Activated naive CD4-positive, alpha-beta T cell treated with anti-CD3 and anti-CD28 coated beads, Interleukin-2, amount 50 U/mL, for 16 hours (primary cell): ENCODE measurements at regions not wholly inside any gene's neighbourhood (a gene's known extent, or its start where the extent isn't known, plus 50 kb on each side); places are given as distances from the start of the nearest gene placed in this dataset.

Experiments used
- DNase-seq: peaks from one replicate; pipeline ENCODE4 v3.0.0-alpha.2; 2020

DNA sequence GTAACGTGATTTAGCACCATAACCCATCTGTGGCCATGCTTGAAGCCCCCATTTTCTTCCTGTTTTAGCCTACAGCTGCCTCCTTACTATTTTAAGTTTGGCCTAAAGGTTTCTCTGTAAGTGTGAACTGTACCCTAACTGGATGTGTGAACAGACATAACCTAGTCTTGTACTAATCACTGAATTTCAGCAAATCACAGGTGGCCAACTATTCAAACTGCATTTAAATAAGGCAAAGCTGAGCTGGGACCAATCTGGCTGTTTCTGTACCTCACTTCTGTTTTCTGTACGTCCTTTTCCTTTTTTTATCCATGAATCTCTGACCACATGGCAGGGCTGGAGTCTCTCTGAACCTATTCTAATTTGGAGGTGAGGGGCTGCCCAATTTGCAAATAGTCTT, 452.7 kb upstream of the HS6ST1 start:
- no peak for DNase-seq

DNA sequence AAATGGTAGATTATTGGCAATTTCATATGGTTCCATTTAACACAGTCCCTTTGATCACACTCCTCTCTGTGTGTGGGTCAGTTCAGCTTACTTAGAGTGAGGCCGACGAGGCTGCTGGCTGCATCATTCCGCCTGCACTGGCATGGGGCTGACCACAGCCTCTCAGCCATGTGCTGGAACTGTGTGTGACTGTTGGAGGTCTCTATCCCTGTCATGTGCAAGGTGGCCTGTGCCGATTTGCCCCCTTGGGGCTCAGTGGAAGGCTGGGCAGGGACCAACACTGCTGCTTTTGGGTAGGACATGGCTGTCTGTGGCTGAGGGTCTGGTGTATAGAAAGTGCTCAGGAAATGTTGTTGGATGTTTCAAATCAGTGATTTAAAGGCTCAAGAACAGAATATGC, 454.0 kb upstream of the HS6ST1 start:
- no peak for DNase-seq

DNA sequence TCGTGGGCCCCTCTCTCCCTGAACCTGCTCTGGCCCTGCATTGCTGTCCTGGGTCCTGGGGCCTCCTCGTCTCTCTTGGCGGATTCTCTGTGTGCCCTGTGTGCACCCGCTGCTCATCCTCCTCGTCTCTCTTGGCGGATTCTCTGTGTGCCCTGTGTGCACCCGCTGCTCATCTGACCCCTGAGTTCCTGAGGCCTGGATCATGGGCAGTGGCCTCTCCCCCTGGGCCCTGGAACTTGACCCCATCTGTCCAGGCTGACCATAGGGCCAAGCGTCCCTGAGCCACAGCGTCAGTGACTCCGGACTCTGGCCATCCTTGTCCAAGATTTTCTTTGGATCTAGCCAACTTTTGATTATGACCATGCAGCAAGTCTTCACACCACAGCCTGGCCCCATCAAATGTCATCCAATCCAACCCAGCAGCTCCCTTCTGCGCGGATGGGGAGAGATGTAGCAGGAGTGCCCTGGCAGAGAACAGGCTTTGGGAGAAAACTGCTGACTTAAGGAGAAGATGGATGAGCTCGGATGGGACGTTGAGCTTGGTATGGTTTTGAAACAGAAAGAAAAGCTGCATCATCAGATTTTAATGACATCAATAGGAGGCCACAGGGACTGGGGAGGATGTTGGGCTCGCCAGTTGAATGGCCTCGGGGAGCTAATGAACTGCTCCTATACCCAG, 455.1 kb upstream of the HS6ST1 start:
- DNase-seq, result no peak

DNA sequence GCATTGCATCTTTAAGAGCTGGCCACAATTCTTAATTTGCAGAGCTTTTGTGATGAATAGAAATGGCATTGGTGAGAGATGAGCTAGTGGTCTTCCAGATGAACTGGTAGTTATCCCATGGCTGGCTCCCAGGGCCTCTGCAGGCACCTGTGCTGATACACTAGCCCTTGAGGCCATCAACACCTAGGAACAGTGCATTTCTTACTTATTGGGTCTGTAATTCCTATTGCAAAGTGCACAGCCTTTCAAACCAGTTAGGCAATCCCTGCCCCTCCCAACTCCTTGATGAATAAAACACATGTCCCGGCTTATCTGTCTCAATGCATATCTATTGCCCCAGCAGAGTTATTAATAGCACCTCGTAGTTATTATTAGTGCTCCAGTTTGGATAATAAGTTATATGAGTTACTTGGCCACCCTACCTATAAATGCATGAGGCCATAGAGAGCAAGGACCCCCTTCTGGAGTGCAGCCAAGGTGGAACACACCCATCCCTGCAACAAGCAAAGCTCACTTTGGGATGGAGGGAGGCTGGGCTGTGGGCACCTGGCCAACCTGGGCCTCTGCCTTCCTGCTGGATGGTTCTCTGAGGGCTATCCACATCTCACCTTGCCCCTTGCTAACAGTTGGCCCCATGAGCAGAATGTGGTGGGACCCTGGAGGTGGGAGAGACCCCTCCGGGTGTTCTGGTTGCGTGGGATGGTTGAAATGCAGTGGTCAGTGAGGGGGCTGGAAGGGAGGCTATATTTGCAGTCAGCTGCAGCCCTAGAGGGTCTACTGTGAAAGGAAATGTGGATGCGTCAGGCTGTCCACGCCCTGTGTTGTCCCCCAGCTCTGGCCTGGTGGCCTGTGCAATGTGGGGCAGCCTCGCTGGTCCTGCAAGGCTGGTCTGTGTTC, 455.9 kb upstream of the HS6ST1 start:
- no peak for DNase-seq

DNA sequence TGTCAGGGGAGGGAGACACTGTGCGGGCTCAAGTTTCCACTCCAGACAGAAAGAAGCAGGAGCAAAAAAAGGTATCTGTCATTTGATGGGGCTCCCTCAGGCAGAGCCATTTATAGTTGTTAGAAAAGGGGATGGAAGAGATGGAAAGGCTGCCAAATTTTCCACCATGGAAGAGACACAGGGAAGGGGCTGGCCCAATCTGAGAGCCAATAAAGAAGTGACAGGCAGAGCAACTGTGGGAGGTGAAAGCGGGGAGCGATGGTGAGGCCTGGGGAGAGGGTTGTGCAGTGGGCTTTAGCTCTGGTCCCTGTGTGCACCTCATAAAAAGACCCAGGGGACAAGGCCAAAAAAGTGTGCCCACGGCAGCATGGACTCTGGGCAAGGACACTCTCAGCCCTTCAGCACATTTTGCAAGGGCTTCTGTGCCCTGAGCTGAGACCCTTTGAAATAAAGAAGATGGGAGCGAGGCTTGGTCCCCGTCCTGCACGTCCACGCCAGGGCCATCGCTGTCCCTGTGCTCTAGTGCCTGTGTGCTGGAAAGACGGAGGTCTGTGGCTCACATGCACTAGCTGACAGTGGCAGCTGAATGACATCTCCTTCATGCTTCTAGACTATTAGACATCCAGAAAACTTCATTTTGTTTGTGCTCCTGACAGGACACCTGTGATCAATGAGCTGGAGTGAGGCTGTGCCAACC, 456.7 kb upstream of the HS6ST1 start:
- DNase-seq, result no peak

DNA sequence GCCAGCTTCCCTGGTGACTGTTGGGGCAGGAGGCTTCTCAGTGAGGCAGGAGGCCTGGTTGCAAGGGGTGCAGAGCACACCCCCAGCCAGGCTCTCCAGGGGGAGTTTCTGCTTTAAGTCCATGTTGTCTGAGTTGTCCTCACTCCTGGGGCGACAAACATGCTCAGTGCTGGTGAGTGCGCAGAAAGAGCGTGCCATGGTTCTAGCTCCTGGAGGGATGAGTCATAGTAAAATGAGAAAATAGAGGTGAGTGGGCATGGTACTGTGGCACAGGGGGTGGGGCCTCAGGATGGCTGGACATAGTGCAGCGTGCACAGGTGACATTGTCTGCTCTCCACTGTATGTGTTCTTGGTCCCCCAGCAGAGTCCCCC, 457.2 kb upstream of the HS6ST1 start:
- no peak for DNase-seq

DNA sequence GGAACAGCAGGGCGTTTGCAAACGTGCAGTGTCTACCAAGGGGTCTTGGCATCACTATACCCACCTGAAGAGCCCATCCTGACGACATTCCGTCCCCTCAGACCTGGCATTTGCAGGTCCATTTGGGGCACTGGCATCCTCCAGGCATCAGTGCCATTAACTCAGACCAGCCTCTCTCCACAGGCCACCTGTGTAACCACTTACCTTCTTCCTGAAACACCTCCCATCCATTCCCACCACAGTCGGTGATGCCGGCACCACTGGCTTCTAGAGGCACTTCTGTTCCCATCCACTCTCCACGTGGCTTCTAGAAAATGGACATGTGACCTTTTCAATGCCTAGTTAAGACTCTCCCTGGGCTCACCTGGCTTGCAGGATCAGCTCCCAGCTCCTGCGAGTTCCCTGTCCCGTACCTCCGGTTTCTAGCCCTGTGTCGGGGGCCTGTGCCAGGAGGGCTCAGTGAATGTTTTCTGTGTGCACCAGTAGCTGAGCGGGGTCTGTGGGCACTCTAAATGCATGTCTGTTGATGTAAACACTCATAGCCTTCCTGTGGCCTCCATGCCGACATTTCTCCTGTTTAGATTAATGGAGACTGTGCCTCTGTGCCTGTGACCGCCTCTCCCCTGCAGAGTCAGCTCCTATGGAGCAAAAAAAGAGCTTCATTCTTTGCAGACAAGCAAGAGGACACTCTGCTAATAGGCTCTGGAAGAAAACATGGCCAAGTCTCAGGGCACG, 458.0 kb upstream of the HS6ST1 start:
- DNase-seq, result no peak

DNA sequence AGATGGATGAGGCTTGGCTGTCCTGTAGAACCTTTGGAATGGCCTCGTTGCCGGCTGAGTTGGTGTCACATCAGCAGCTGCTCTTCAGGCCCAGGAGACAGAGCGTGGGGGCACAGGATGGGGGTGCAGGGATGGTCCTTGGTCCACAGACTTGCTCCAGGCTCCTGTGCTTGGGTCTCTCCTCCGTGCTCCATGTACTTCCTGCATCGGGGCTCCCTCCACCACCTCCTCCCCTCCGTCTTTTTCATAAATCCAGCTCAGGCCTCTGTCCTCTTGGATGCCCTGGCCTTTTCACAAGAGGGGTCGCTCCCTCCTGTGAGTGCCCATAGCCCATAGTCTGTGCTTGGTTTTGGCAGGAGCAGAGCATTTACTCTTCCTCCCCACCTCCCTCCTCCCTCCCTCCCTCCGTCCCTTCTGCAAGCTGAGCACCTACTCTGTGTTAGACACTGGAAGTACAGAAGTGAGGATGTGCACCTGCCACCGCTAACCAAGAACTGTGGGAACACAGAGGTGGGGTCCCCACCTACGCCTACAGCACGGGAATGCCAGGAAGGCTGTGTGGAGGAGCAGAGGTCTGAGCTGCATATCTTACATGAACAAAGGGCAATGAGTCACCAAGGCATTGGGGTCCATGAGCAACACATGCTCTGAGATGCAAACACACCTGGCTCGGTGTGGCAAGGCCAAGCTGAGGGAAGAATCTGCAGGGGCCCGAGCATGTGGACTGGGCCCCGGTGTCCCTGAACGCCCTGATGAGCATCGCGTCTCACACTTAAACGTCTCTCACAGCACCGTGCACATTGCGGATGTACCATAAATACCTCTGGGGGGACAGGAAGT, 458.7 kb upstream of the HS6ST1 start:
- DNase-seq, result no peak

DNA sequence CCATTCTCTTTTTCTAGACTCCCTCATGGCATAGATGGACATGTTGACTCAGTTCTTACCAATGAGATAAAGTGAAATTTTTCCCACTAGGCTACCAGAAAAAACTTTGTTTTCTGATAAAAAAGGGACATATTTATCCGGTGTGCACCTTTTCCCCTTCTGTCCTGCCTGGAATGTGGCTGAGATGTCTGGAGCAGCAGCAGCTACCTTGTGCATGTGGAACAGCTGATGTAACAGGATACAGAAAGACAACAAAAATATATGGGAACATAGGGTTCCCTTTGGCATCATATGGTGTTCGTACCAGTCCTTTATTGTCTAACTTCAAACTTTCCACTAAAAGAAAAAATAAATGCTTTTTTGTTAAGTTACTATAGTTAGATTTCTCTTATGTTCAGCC, 460.2 kb upstream of the HS6ST1 start:
- no peak for DNase-seq

DNA sequence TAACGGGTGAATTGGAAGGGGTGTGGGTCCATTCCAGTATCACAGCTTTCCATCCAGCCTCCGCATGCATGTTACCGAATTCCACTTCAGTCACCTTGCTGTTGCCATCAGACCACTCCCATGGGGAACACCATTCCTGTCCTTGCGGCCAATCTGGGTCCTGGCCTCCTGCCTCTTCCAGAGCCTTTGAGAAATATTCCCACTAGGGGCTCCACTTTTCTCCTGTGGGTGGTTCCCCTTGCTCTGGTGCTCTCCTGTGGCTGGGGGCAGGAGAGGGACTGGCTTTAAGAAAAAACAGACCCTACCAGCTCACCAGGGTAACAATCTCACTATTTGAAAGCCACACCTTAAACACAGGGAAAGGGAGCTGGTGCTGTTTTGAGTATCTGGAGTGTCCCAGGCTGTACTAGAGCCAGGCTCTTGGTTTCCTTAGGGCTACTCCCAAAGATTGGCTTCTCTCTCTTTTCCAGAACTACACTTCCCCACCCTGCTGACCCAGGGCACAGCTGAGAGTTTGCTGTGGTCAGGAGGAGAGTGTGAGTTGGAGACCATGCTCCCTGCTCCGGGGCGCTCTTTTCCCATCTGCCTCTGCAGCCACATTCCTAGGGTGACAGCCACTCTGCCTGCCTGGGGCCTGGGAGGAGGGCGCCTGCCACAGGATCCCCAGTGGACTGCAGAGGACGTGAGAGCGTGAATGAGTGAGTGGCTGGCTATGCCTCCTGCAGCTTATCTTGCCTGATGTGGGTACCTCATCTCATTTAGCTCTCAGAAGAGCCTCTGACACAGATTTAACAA, 460.8 kb upstream of the HS6ST1 start:
- DNase-seq, result no peak

DNA sequence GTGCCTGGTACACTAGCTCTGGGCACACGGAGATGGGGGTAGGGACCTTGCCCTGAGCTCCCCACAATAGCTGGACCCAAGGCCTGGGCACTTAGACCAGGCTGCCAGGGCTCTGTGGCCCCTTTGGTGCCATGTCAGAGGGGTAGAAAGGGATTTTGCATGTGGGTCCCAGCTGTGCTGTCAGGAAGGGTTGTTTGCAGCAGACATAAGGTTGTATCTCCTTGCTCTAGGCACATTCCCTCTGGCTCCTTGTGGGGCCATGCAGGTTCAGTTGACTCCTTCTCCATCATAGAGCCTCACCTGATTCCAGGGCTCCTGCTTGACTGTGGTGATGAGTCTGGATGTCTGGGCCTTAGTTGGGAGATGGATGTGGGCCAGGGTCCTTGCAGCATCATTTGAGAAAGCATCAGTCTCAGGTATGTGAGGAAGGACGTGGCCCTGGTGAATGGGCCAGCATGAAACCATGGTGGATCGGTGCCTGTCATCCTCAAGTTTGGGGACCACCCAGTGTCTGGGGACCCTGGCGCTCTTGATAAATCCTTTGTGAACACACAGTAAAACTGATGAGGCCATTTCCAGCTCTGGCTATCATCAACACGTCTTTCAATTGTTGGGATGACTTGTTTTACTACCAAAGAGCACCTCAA, 461.9 kb upstream of the HS6ST1 start:
- DNase-seq, result no peak

DNA sequence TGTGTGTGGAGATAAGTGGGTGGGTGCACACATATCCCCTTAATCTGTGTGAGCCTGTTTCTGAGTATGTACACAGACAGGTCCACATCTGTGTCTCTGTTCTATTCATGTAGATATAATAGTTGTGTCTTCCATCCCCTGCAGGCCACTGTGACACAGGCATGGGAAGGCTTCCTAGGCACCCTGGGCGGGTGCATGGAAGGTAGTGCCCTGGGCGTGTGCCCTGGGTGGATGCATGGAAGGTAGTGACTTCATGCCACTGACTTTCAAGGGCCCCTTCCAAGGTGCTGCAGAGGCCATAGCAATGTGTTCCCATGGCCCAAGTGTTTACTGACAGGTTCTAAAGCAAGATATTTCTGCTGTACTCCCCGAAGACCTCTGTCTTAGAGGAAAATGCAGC, 462.5 kb upstream of the HS6ST1 start:
- no peak for DNase-seq

DNA sequence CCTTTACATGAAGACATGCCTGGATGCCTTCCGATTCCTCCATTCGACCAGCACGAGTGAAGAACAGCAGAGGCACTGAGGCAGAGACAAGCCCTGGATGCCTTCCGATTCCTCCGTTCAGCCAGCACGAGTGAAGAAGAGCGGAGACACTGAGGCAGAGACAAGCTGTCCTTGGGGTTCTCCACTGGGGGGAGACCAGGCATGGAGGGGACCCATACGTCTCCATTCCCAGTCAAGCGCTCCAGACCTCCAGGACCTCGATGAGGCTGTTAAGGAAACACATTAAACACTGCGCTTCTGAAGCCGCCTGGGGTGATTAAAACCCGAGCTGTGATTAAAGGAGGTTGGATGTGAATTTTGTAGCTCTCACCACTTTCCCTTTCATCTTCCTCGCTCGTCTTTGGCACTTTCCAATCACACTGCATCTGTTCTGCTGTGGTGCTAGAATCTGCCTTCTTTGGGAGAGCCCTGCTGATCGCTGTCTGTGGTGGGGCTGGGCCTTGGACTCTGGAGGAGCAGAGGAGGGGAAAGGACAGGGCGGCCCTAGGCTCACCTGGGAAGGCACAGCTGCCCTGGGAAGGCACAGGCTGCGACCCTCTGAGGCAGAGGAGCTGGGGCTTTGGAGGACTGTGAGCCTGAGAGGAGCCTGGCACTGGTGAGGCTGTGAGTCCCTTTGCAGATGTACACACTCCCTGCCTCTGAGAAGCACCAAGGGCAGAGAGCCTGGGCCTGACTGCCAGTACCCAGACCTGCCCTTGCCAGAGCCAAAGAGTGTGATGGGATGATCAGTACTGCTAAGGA, 463.1 kb upstream of the HS6ST1 start:
- DNase-seq, result no peak

DNA sequence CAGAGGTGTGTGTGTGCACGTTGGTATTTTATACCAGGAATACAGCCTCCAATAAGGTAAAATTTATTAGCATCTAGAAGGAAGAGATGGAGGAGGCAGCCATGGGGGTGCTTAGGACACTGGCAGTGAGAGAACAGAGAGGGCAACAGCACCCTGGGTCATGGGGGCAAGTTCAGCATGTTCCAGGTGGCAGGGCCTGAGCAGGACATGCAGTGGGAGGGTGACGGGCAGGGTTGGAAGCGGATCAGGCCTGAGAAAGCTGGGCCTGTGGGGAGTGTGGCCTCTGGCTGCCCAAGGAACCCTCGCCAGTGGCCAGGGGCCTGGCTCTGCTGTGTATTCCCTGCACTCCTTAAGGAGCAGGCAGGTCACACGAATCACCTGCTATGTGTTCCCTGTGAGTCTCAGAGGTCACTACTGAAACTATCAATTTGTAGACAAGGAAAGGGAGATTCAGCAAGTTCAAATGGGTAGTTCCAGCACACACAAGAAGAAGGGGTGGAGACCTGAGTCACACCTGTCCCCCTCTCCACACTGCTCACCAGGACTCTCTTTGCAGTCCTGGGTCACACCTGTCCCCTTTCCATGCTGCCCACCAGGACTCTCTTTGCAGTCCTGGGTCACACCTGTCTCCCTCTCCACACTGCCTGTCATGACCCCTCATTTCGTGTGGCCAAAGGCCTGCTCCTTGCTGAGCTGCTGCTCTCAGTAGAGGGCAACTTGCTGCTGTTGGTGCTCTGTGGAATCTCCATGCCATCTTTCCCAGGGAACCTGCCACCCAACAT, 463.9 kb upstream of the HS6ST1 start:
- DNase-seq, result no peak

DNA sequence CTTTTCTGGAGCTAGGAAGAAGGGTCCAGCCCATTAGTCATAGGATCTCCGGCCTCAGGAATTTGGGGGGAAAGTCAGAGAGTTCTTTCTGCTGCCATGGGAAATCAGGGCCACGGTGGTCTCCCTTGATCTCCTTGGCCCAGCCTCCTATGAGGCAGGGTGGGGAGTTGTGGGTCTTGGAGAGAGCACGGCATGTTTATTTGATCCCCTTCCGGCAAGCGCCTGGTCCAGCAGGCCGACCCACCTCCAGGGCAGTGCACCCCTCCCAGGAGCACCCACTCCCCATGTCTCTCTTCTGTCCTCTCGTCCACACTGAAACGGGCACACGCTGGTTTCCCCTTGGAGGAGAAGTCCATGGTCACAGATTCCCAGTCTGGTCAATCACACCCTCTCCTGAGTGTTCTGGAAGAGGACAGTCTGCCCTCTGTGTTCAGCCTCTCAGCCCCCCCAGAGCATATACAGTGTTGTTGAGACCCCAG, 464.6 kb upstream of the HS6ST1 start:
- no peak for DNase-seq

DNA sequence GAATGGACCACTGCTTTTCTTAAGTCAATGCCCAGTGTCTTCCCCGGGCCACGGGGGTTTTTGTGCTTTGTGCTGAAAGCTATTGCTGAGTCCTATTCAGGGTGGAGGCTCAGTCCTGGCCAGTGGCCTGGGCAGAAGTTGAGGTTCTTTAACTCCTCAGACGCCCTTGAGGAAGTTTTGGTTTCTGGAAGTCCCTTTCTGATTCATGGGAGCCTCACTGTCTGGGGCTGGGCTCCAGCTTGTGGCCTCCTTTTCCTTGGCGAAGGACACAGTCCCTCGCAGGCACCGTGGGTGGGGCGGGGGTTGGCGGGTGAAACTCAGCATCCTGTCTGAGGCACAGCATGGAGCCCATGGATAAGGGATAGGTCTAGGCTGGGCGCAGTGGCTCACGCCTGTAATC, 465.2 kb upstream of the HS6ST1 start:
- no peak for DNase-seq

DNA sequence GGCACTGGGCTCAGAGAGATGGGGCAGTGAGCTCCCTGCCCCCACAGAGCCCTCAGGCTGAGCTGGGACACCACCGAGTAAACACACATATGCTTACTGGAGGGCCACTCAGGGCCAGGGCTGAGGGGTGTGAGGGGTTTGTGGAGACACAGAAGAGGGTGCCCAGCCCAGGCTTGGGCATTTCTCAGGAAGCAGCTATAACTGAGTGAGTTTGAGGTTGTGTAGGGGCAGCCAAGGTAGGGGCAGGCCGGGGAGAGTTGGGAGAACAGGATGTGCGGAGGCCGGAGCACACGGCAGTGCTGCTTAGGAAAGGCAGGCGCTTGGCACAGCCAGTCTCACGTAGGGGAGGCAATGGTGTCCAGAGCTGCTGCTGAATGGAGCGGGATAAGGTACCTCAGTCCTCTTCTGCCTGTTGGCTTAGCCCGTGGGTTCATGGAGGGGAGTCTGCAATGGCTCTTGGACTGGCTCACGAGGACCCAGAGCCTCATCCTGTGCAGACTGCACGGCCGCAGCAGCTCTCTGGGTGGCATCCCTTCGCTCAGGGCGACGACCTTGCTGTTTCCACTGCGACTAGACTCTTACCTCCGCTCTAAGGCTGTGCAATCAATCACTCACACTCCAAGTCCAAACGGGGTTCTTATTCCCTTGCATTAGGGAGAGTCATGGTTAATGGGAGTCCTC, 466.1 kb upstream of the HS6ST1 start:
- DNase-seq, result no peak

DNA sequence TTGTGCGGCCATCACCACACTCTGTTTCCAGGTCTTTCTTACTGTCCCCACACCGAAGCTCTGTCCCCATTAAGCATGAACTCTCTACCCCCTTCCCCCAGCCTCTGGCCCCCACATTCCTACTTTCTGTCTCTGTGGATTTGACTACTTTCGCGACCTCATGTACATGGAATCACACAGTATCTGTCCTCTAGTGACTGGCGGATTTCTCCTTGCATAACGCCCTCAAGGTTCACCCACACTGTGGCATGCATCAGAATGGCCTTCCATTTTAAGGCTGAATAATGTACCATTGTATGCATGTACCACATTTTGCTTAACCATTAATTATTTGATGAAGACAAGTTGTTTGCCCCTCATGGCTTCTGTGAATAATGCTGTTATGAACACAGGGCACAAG, 467.6 kb upstream of the HS6ST1 start:
- no peak for DNase-seq
